ENCODE measurements at regions not wholly inside any gene's neighbourhood (a gene's known extent, or its start where the extent isn't known, plus 50 kb on each side); places are given as distances from the start of the nearest gene placed in this dataset.

DNA sequence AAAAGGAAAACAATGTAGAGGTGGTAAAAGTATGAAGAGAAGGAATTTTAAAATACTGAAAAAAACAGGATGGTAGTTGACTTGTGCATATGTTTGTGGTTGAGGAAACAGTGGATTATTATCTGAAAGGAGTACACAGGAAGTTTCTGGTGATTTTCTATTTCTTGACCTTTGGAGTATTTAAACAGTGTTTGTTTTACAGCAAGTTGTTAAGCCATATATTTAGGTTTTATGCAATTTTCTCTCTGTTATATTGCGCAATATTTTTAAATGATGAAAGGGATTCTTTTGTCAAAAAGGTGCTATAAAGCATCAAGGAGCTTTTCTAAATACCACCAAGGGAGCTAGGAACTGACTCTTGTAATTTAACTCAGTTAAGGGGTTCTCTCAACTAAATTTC, 343.1 kb upstream of the MAOA start:
- ATAC-seq (ENCODE audit: poor library complexity) (no peak), DNase-seq (no peak)
- intact Hi-C loops (cut with DNase I) = no loop called here

DNA sequence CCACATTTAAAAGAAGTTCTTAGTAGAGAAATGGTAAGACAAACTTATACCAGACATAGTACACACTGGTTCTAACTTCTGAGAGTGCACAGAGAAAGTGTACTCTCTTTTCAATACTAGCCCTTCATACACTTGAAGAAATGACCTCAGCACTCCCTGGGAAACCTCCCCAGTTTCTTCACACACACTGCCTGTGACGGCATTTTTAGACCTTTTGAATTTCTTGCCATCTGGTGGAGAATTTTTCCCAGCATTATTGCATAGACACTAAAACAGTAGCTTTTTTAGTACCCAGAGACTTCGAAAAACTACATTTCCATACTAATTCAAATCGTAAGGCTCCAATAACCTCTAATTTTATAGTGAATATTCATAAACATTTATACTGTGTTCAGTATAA, 341.6 kb upstream of the MAOA start:
- no peak for ATAC-seq (ENCODE audit: poor library complexity)
- DNase-seq = no peak
- intact Hi-C loops (cut with DNase I) = no loop called here

DNA sequence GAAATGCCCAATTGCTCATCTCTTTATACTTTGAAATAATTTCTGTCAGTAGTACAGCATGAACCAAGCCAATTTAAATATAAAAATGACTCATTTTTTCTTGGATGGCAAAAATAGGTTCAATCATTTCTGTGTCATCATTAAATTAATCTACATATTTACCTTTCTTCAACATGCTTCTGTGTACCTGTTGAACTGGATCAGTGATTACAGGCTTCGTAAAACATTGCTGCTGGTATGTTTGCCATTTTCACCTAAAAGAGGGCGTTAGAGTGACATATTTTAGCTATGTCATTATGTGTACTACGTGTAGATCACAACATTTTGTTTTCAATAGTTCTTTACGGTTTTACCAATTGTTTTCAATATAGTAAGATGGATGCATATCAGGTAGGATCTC, 340.5 kb upstream of the MAOA start:
- DNase-seq = no peak

DNA sequence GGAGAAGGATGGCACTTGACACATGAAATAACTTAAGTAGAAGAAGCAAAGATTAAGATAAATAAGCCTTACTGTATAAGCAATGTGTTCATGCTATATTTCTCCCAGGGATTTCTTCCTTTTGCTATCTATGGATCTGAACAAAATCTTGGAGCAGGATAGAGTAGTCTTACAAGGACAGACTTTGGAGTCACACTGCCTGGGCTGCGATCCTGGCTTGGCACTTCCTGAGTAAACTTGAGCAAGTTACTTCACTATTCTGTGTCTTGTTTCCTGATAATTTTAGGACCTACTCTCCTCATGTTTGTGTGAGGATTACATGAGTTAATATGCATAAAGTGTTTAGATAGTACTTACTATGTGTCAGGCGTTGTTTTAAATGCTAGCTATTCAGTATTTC, 340.0 kb upstream of the MAOA start:
- no peak for ATAC-seq (ENCODE audit: poor library complexity)
- no peak for DNase-seq
- intact Hi-C loops (cut with DNase I) = no loop called here

More for the DNA sequence above, 340.5 kb upstream of the MAOA start:
- intact Hi-C loops (cut with DNase I) = no loop called here
- ATAC-seq (ENCODE audit: poor library complexity) = no peak

DNA sequence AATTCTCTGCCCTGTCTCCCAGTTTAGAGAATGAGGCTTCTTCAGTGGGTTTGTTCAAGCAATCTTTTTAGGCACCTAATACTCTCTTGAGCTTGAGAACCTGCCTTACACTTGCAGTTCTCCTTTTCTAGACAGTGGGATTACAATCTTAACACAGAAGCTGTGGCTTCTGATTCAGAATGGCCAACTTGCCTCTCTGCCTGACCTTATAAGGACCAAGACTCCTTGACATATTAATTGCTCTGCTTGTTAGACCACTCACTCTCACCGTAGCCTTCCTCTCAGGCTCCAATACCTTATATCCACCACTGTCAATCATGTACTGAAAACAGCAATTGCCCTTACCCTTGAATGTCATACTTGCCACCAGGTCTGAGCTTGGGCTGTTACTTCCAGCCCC, 338.7 kb upstream of the MAOA start:
- no peak for DNase-seq
- no peak for ATAC-seq (ENCODE audit: poor library complexity)
- intact Hi-C loops (cut with DNase I) = no loop called here

DNA sequence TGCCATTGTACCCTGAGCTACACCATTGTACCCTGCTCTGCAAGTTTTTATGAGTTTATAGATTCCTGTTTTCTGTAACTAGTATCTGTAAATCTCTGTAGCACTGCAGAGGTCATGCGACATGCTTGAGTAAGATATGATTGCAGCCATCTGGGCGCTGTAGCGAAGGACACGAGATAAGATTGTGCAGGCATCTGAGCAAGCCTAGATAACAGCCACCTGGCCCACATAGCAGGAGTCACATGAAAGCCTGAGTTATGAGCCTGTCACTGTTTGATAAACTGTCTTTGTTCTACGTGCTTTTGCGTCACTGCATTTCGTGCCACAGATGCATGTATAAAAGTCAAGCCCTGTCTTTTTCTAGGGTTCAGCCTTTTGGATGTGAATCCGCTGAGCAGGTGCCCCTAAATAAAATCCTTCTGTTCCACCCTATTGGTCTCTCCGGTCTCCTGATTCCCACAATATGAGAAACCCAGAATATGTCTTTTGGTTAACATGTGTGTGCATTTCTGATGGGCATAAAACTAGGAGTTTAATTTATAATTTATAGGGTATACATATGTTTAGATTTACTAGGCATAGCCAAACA, 327.6 kb upstream of the MAOA start:
- DNase-seq = no peak
- ATAC-seq (ENCODE audit: poor library complexity) = no peak
- intact Hi-C loops (cut with DNase I) = no loop called here

DNA sequence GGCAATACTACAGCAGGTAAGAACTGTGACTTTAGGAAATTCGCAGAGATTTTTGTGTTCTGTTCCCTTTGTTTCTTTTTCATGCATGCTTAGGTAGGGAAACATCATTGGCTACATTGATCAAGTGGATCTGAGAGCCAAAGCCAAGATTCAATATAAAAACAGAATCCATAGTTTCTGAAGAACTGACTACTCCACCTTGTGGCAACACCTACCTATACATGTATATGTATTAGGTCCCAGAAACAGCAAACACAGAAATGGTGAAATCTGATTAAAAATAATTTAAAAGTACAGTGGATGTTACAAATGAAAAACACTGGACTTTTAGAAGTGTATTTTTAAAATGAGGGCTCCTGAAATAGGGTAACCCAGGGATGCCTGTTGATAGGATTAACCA, 322.6 kb upstream of the MAOA start:
- DNase-seq = no peak
- no peak for ATAC-seq (ENCODE audit: poor library complexity)
- intact Hi-C loops (cut with DNase I) = no loop called here

DNA sequence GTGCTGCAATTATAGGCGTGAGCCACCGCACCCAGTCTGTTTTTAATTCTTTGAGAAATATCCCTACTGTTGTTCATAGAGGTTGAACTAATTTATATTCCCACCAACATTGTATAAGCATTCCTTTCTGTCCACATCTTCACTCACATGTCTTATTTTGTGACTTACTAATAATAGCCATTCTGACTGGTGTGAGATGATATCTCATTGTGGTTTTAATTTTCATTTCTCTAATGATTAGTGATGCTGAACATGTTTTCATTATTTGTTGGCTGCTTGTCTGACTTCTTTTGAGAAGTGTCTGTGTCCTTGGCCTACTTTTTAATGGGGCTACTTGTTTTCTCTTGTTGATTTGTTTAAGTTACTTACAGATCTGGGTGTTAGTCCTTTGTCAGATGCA, 310.9 kb upstream of the MAOA start:
- intact Hi-C loops (cut with DNase I) = no loop called here
- no peak for DNase-seq
- ATAC-seq (ENCODE audit: poor library complexity) = no peak

DNA sequence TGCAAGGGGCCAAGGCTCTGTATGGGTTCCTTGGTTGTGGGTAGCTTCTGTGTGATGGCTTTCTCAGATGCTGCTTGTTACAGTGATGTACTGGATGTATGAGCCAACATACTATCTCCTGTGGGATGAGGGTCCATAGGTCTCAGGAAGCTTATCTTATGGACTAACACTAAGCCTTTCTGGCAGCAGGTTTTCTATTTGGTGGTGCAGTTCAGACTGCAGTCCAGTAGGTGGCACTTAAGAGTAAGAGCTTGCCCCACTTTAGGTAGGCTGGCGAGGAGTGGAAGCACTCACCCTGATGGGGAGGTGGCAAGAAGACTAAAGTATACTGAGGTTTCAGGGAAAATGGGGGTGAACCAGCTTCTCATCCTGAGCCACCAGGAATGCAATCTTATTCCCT, 306.7 kb upstream of the MAOA start:
- no peak for DNase-seq
- ATAC-seq (ENCODE audit: poor library complexity) = no peak
- intact Hi-C loops (cut with DNase I) = no loop called here

DNA sequence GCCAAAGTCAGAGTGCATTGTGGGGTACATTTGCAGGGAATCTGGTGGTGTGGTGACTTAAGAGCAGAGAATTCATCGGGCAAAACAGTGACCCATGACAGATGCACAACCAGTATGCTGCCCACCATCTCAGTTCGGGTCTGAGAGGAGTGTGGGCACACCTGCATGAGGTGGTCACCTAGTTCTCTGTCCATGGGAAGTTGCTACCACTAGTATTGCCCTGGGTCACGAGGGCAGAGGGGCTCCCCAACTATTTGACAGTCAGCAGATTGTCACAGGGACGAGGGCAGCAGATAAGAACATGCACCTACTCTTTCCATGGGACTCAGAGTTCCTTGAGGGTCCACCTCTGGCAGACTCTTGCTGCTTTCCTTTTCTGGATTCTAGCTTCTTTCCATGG, 305.2 kb upstream of the MAOA start:
- ATAC-seq (ENCODE audit: poor library complexity) (no peak), DNase-seq (no peak)
- intact Hi-C loops (cut with DNase I) = no loop called here

DNA sequence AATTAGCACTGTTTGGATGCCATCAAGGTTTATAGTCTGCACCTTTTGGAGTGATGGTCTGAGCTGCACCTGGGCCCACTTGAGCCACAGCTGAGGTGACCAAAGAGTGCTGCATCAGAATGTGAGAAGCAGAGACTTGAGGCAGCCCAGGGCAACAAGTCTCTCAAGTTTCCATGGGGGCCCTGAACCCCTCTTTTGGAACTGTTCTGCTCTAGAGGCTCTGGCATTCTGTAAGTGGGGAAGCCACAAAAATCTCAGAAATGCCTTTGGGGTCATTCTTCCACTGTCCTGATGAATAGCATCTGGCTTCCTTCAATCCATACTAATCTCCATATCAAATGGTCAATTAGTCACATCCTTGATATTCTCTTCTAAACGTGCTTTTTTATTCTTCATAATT, 298.4 kb upstream of the MAOA start:
- DNase-seq (no peak), ATAC-seq (ENCODE audit: poor library complexity) (no peak)
- intact Hi-C loops (cut with DNase I) = no loop called here

DNA sequence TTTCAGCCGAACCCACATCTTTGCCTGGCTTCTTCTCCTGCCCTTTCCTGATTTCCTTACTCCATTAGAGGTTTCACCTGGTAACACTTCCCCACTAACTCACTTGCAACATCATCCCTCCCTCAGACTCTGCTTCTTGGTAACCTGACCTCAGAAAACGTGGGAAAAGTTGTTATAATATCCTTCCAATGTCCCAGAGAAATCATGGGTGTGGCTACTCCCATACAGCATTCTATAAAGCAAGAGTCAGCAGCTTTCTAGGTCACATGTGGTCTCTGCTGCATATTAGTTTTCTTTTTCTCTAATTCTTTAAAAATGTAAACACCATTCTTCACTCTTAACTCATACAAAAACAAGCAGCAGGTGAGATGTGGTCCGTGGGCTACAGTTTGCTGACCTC, 283.1 kb upstream of the MAOA start:
- intact Hi-C loops (cut with DNase I) = no loop called here
- ATAC-seq (ENCODE audit: poor library complexity) = no peak

DNA sequence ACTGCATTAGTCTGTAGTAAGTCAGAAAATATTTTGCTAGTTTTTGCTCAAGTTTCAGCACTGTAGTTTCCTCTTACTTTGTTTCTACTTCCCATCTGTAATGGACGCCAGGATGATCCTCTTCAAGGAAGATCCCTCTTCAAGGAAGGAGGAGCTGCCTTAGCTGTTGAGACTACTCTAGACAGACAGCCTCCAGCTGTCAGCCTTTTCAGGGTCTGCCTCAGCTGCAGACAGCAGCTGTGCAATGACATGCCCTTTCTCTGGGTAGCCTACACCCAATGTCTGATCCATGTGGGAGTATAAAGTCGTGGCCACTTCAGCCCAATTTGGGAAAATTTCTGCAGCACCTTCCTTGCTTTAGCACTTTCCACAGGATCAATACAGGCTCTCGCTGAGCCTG, 281.0 kb upstream of the MAOA start:
- DNase-seq = no peak
- ATAC-seq (ENCODE audit: poor library complexity) = no peak
- intact Hi-C loops (cut with DNase I) = no loop called here

More for the DNA sequence above, 283.1 kb upstream of the MAOA start:
- no peak for DNase-seq

DNA sequence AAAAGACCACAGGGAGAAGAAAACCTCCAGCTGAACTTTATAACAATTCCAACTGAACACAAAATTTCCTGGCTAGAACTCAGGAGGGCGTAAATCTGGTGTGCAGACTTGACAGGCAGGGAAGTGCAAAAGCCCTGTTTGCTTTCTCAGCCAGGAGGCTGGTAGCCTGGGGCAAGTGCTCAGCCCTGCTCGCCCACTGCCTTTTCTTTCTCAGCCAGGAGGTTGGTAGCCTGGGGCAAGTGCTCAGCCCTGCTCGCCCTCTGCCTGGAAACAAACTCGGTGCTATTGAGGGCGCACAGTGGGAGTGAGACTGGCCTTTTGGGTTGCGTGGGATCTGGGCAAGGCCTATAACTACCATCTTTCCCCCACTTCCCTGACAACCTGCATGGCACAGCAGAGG, 275.4 kb upstream of the MAOA start:
- ATAC-seq (ENCODE audit: poor library complexity) (no peak), DNase-seq (no peak)
- intact Hi-C loops (cut with DNase I) = no loop called here

DNA sequence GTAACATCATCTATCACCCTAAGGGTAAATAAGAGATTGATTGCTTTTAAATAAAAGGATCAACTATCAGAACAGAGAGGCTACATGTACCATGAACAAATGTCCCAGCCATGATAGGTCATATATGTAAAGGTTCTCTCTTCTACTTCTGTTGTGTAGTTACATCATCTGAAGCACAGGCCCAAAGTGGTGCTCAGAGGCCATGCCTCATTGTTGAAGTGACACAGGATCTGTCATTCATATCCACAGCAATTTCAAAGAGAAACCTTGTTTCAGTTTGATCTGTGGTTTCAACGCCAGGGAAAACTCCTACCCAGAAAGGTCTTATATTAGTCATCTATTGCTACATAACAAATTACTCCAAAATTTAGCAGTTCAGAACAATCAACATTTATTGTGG, 269.2 kb upstream of the MAOA start:
- intact Hi-C loops (cut with DNase I) = no loop called here
- ATAC-seq (ENCODE audit: poor library complexity) (no peak), DNase-seq (no peak)

DNA sequence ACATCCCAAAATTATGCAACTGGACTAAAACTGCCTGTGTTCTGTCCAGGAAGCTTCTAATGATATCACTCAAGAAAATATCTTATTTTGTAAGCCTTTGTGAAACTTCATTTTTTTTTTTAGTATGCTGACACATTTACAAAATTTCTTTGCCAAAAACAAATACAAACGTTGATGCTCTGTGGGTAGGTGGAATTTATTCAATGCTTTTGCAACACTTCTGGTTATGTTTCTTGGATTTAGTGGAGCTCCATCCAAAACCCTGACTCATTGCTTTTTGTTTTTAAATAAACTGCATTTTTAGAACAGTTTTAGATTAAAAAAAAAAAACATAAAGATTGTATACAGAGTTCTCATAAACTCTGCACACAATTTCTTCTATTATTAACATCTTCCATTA, 250.9 kb upstream of the MAOA start:
- DNase-seq (no peak), ATAC-seq (ENCODE audit: poor library complexity) (no peak)
- intact Hi-C loops (cut with DNase I) = no loop called here

DNA sequence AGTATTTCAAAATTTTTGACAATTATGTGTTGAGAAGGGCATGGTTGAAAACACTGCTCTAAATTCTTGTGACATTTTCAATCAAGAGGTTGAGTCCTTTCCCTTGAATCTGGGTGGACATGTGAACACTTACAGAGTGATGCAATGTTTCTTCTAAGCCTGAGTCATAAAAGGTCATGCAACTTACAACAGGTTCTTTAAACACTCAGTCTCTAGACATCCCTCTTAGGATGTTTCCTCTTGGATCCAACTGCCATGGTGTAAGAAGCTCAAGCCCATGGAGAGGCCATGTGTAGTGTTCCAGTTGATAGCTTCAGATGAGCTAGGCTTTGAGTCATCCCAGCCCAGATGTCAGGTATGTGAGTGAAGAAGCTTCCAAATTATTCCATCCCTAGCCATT, 232.2 kb upstream of the MAOA start:
- DNase-seq (no peak), ATAC-seq (ENCODE audit: poor library complexity) (no peak)
- intact Hi-C loops (cut with DNase I) = no loop called here

DNA sequence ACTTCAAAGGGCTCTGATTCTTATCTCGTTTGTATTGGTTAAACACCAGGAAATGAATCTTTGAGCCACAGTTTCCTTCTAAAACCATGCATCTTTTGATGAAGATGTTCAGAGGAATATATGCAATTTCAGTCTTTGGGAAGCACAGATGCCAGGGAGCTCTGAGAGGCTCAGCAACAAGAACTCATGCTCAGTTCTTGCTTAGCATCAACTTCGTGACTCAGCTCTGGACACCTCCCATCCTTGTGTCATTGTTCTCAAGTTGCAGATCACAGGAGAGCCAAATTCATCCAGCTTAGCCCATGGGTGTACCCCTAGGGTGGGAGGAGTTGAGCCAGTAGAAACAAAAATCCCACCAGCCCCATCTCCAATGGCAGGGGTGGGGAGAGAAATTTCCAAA, 219.6 kb upstream of the MAOA start:
- ATAC-seq (ENCODE audit: poor library complexity) = no peak
- intact Hi-C loops (cut with DNase I) = no loop called here
- no peak for DNase-seq

DNA sequence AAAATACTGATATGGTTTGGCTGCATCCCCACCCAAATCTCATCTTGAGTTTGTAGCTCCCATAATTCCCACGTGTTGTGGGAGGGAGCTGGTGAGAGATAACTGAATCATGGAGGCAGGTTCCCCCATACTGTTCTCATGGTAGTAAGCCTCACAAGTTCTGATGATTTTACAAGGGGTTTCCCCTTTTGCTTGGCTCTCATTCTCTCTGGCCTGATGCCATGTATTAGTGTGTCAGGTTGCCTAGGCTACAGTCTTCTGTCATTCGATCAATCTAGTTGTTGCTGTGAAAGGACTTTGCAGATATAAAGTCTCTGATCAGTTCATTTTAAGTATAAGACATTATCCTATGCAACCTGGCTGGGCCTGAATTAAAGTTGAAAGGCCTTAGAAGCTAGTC, 209.3 kb upstream of the MAOA start:
- DNase-seq (no peak), ATAC-seq (ENCODE audit: poor library complexity) (no peak)
- intact Hi-C loops (cut with DNase I) = no loop called here

DNA sequence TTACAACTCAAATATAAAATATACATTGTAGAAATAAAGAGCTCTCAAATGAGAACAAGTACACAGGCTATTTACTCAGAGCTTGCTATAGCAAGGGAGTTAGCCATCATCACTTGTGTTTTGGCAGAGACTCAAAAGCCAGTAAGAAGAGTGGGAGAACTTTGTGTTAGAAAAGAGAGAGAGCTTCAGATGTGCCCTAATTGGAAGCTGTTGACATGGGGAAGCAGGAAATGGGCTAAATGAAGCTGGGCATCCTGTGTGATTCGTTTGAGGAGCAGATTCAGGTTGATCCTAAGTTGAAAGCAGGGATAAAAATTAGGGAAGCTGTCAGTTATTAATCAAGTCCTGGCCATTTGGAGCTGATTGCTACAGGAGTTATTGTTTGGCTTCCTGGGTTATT, 207.4 kb upstream of the MAOA start:
- DNase-seq (no peak), ATAC-seq (ENCODE audit: poor library complexity) (no peak)
- intact Hi-C loops (cut with DNase I) = no loop called here

DNA sequence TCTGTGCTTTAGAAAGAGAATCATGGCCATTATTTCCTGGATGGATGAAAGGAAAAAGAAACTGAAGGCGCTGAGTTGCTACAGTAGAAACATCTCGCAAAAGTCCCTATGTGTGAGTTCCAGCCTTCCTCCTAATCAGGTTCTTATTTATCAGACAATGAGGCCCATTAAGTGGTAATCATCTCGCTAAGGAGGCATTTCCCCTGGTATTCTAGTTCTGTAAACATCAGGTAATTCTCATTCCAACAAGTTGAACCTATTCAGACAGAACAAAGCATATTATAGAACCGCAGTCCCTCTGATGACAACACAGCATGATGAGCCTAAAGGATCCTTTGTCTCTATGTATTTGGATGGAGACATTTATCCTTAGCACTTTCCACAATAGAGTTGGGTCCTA, 205.7 kb upstream of the MAOA start:
- ATAC-seq (ENCODE audit: poor library complexity) (no peak), DNase-seq (no peak)
- intact Hi-C loops (cut with DNase I) = no loop called here

Data from Right ventricle myocardium superior (tissue), 1 donor.